ENCODE measurements at regions not wholly inside any gene's neighbourhood (a gene's known extent, or its start where the extent isn't known, plus 50 kb on each side); places are given as distances from the start of the nearest gene placed in this dataset.

GRCh38 chr9:90112788-90113187 lies 508.0 kb downstream of the GADD45G start:
- H3K4me3 ChIP-seq = no peak overlapping the region
- no peaks in the 10 kb centered on the region for H3K36me3 ChIP-seq
- DNase-seq (no peak), ATAC-seq (no peak)
- intact Hi-C loops (cut with DNase I) = no loop called here
- TF ChIP-seq, protein P1, sequence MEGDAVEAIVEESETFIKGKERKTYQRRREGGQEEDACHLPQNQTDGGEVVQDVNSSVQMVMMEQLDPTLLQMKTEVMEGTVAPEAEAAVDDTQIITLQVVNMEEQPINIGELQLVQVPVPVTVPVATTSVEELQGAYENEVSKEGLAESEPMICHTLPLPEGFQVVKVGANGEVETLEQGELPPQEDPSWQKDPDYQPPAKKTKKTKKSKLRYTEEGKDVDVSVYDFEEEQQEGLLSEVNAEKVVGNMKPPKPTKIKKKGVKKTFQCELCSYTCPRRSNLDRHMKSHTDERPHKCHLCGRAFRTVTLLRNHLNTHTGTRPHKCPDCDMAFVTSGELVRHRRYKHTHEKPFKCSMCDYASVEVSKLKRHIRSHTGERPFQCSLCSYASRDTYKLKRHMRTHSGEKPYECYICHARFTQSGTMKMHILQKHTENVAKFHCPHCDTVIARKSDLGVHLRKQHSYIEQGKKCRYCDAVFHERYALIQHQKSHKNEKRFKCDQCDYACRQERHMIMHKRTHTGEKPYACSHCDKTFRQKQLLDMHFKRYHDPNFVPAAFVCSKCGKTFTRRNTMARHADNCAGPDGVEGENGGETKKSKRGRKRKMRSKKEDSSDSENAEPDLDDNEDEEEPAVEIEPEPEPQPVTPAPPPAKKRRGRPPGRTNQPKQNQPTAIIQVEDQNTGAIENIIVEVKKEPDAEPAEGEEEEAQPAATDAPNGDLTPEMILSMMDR (IDR thresholded peaks at IDR 0.05) = no peak
- no peak overlapping the region for H3K27ac ChIP-seq
- peaks cover 7% of the 10 kb centered on the region for H3K4me1 ChIP-seq
- H3K27me3 ChIP-seq (ENCODE audit: low read depth) = no peaks in the 10 kb centered on the region
- H3K9me3 ChIP-seq = no peaks in the 10 kb centered on the region

- TF ChIP-seq, protein P1 (IDR thresholded peaks at IDR 0.05) = no peak
- no peak overlapping the region for H3K27ac ChIP-seq
- H3K9me3 ChIP-seq = no peaks in the 10 kb centered on the region
- ATAC-seq (no peak), DNase-seq (no peak)
- H3K36me3 ChIP-seq = no peaks in the 10 kb centered on the region
- intact Hi-C loops (cut with DNase I) = no loop called here
- H3K4me1 ChIP-seq = no peaks in the 10 kb centered on the region
- H3K4me3 ChIP-seq = no peak overlapping the region
- no peaks in the 10 kb centered on the region for H3K27me3 ChIP-seq (ENCODE audit: low read depth)
Measured at GRCh38 chr9:90114641-90115425, 510.0 kb downstream of the GADD45G start.

DNA sequence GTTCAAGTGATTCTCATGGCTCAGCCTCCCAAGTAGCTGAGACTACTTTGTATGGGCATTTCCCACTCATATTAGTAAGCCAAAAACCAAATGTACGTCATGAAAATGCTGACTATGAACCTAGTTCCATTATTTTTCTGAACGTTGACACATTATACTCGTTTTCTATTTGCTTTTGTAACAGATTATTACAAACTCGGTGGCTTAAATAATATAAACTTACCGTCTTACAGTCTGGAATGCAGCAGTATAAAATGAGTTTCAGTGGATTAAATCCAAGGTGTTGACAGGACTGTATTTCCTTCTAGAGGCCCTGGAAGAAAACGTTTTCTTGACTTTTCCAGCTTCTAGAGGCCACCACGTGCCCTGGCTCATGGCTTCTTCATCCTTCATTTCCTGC lies 517.0 kb downstream of the GADD45G start:
- intact Hi-C loops (cut with DNase I) = no loop called here
- TF ChIP-seq, protein P1 (IDR thresholded peaks at IDR 0.05) = no peak
- H3K36me3 ChIP-seq = no peaks in the 10 kb centered on the region

GRCh38 chr9:90124961-90125360 lies 517.7 kb downstream of the DIRAS2 start:
- TF ChIP-seq, protein P1 (IDR thresholded peaks at IDR 0.05) = no peak
- ATAC-seq (no peak), DNase-seq (no peak)
- H3K4me3 ChIP-seq = no peak overlapping the region
- no peaks in the 10 kb centered on the region for H3K4me1 ChIP-seq
- intact Hi-C loops (cut with DNase I) = no loop called here
- H3K36me3 ChIP-seq = no peaks in the 10 kb centered on the region
- no peaks in the 10 kb centered on the region for H3K27me3 ChIP-seq (ENCODE audit: low read depth)
- H3K9me3 ChIP-seq = no peaks in the 10 kb centered on the region
- no peak overlapping the region for H3K27ac ChIP-seq

More for the DNA sequence above, 517.0 kb downstream of the GADD45G start:
- ATAC-seq (no peak), DNase-seq (no peak)
- H3K4me1 ChIP-seq = no peaks in the 10 kb centered on the region
- H3K27ac ChIP-seq = no peak overlapping the region
- H3K27me3 ChIP-seq (ENCODE audit: low read depth) = no peaks in the 10 kb centered on the region
- no peaks in the 10 kb centered on the region for H3K9me3 ChIP-seq
- H3K4me3 ChIP-seq = no peak overlapping the region

GRCh38 chr9:90127923-90128322 lies 514.7 kb downstream of the DIRAS2 start:
- no peak overlapping the region for H3K27ac ChIP-seq
- ATAC-seq (no peak), DNase-seq (no peak)
- no peaks in the 10 kb centered on the region for H3K36me3 ChIP-seq
- intact Hi-C loops (cut with DNase I) = no loop called here
- H3K9me3 ChIP-seq = no peaks in the 10 kb centered on the region
- TF ChIP-seq, protein P1 (IDR thresholded peaks at IDR 0.05) = no peak
- H3K4me1 ChIP-seq = no peaks in the 10 kb centered on the region
- no peak overlapping the region for H3K4me3 ChIP-seq
- H3K27me3 ChIP-seq (ENCODE audit: low read depth) = no peaks in the 10 kb centered on the region

Measured in lower lobe of right lung (tissue), 2 donors.